ENCODE measurements at regions not wholly inside any gene's neighbourhood (a gene's known extent, or its start where the extent isn't known, plus 50 kb on each side); places are given as distances from the start of the nearest gene placed in this dataset.

GRCh38 chr5:125510651-125511050 is 764.2 kb upstream of the ZNF608 start (continued):
- TF ChIP-seq ZBTB40 (IDR thresholded peaks at IDR 0.05; ENCODE audit: borderline replicate concordance) (no peak), NR2C2 (IDR thresholded peaks at IDR 0.05; ENCODE audit: borderline replicate concordance, control insufficient read depth, insufficient read length, low read depth) (no peak), BCL11A (IDR thresholded peaks at IDR 0.05; ENCODE audit: low read depth, low read length) (no peak), ELK1 (IDR thresholded peaks at IDR 0.05; ENCODE audit: low read depth, low read length) (no peak), FOXK2 (IDR thresholded peaks at IDR 0.05) (no peak), IKZF2 (IDR thresholded peaks at IDR 0.05) (no peak), TCF12 (IDR thresholded peaks at IDR 0.05; ENCODE audit: low read depth, low read length) (no peak), NRF1 (conservative IDR thresholded peaks at IDR 0.05; ENCODE audit: low read depth, low read length) (no peak), KLF5 (IDR thresholded peaks at IDR 0.05; ENCODE audit: partially characterized antibody) (no peak), RCOR1 (conservative IDR thresholded peaks at IDR 0.05; ENCODE audit: low read depth, low read length) (no peak), POU2F2 (IDR thresholded peaks at IDR 0.05; ENCODE audit: borderline replicate concordance, low read depth, low read length) (no peak), CEBPB (IDR thresholded peaks at IDR 0.05; ENCODE audit: borderline replicate concordance in 1 of 2, low read depth in 2 of 2, low read length in 2 of 2) (no peak), USF2 (IDR thresholded peaks at IDR 0.05; ENCODE audit: borderline replicate concordance, low read depth, low read length) (no peak)

All from GM12878 (cell line).